HepG2 (cell line): ENCODE measurements at regions not wholly inside any gene's neighbourhood (a gene's known extent, or its start where the extent isn't known, plus 50 kb on each side); places are given as distances from the start of the nearest gene placed in this dataset.

Experiments used
- ATAC-seq: fragments of 200-7000 bp; cut with Tn5 transposase; 3 replicates; pipeline ENCODE4 v1.9.1; 2020; ENCODE audit warnings: mild to moderate bottlenecking, moderate library complexity
- BruUV-seq: library from RNA; stranded (reverse); fragments of 400-500 nt; replicated peaks from 2 replicates; lab custom pipeline; 2021; lab: Mats Ljungman, UMichigan
- CTCF ChIA-PET: fragments of 300-600 bp; formaldehyde crosslinking; extraction: SDS; loops from one replicate; lab custom pipeline; 2021; ENCODE audit warnings: low total read pairs, inconsistent platforms, low intra/inter-chr PET ratio; lab: Yijun Ruan, JAX
- POLR2A ChIA-PET: fragments of 350-600 bp; sonication (Branson Sonifier 250); formaldehyde crosslinking; loops from one replicate; lab custom pipeline; 2020; ENCODE audit warnings: antibody characterized with exemption, inconsistent platforms; lab: Yijun Ruan, JAX
- DNase-seq: peaks from one replicate; pipeline ENCODE4 v3.0.0-alpha.2; 2015; ENCODE audit warnings: low spot score
- FAIRE-seq: peaks from 3 replicates; lab custom pipeline; 2011; peaks lifted over from hg19 to GRCh38; lab: Jason Lieb, UNC
- H2AFZ ChIP-seq: one replicate; pipeline ENCODE4 v1.6.1; 2011; ENCODE audit warnings: low read length, inconsistent platforms
- H3K27ac ChIP-seq: fragments of 300-600 bp; 3 replicates; pipeline ENCODE4 v1.8.0; 2011; ENCODE audit warnings: mixed run types, mild to moderate bottlenecking, mixed read lengths, low read length, inconsistent platforms; ENCODE audit not compliant: insufficient read depth; ENCODE audit errors: extremely low read length
- H3K27me3 ChIP-seq, 2 experiments: fragments of 200-600 bp in 1 of 2; 2 replicates in 1 of 2; 3 replicates in 1 of 2; pipeline versions ENCODE4 v1.6.0 to v1.8.0; 2011; ENCODE audit warnings: low read length in 2 of 2, mild to moderate bottlenecking in 2 of 2, moderate library complexity in 2 of 2, inconsistent platforms in 1 of 2; ENCODE audit not compliant: insufficient read depth in 2 of 2, control insufficient read depth in 1 of 2
- H3K36me3 ChIP-seq, 2 experiments: fragments of 200-600 bp in 1 of 2; replicated peaks in 1 of 2; 2 replicates in 1 of 2; 3 replicates in 1 of 2; pipeline versions ENCODE4 v1.5.1 to v1.8.0; 2011; ENCODE audit warnings: low read length in 2 of 2, inconsistent platforms in 1 of 2; ENCODE audit not compliant: insufficient read depth in 2 of 2, control insufficient read depth in 1 of 2
- H3K4me1 ChIP-seq: 2 replicates; pipeline ENCODE4 v1.5.1; 2012; ENCODE audit warnings: low read length, inconsistent platforms; ENCODE audit not compliant: insufficient read depth
- H3K4me2 ChIP-seq: 2 replicates; pipeline ENCODE4 v1.6.0; 2011; ENCODE audit warnings: low read depth, low read length, inconsistent platforms
- H3K4me3 ChIP-seq, 3 experiments: fragments of 200-600 bp in 1 of 3; sonication (generic), shearing (Covaris generic) in 1 of 3; replicated peaks in 1 of 3; 2 replicates each; pipeline ENCODE4 v1.5.1; 2011 to 2016; ENCODE audit warnings: low read length in 3 of 3, inconsistent platforms in 2 of 3, low read depth in 2 of 3, mild to moderate bottlenecking in 2 of 3, control low read depth in 1 of 3, mixed read lengths in 1 of 3; ENCODE audit not compliant: insufficient read depth in 1 of 3
- H3K79me2 ChIP-seq: one replicate; pipeline ENCODE4 v1.6.1; 2011; ENCODE audit warnings: low read length, inconsistent platforms; ENCODE audit not compliant: insufficient read depth
- H3K9ac ChIP-seq: 2 replicates; pipeline ENCODE4 v1.6.0; 2011; ENCODE audit warnings: mild to moderate bottlenecking, low read depth, low read length, inconsistent platforms; ENCODE audit not compliant: insufficient read depth
- H3K9me3 ChIP-seq: 2 replicates; pipeline ENCODE4 v1.5.1; 2012; ENCODE audit warnings: mild to moderate bottlenecking, low read length
- H4K20me1 ChIP-seq: 2 replicates; pipeline ENCODE4 v1.6.0; 2011; ENCODE audit warnings: inconsistent platforms, mild to moderate bottlenecking, low read length, moderate library complexity; ENCODE audit not compliant: insufficient read depth
- ETV5 ChIP-seq: IDR thresholded peaks from 2 replicates; pipeline ENCODE4 v1.6.1; 2018; ENCODE audit warnings: missing biosample characterization, missing genetic modification reagents, inconsistent platforms, borderline replicate concordance
- JDP2 ChIP-seq: sonication (generic); formaldehyde crosslinking; IDR thresholded peaks from 2 replicates; pipeline ENCODE4 v1.8.1; 2022; ENCODE audit warnings: missing genetic modification reagents, borderline replicate concordance
- KAT8 ChIP-seq: IDR thresholded peaks from 2 replicates; pipeline ENCODE4 v1.6.1; 2016; ENCODE audit warnings: missing genetic modification reagents, missing compliant biosample characterization
- PRMT3 ChIP-seq: sonication (generic); formaldehyde crosslinking; IDR thresholded peaks from 2 replicates; pipeline ENCODE4 v1.8.1; 2022; ENCODE audit warnings: low read depth, mild to moderate bottlenecking, moderate library complexity, missing genetic modification reagents, borderline replicate concordance
- REPIN1 ChIP-seq: sonication (generic); formaldehyde crosslinking; IDR thresholded peaks from 2 replicates; pipeline ENCODE4 v1.8.0; 2022; ENCODE audit warnings: missing genetic modification reagents, low read depth, mild to moderate bottlenecking, borderline replicate concordance
- REXO4 ChIP-seq: sonication (generic); formaldehyde crosslinking; IDR thresholded peaks from 2 replicates; pipeline ENCODE4 v1.8.0; 2022; ENCODE audit warnings: missing genetic modification reagents, mild to moderate bottlenecking, borderline replicate concordance
- SRY ChIP-seq: sonication (generic); formaldehyde crosslinking; IDR thresholded peaks from 2 replicates; pipeline ENCODE4 v1.8.0; 2022; ENCODE audit warnings: mild to moderate bottlenecking, missing genetic modification reagents
- TBL1XR1 ChIP-seq: fragments of 150-350 bp; IDR thresholded peaks from 2 replicates; pipeline ENCODE4 v1.6.1; 2014; ENCODE audit warnings: borderline replicate concordance, low read length; ENCODE audit not compliant: partially characterized antibody
- TCF12 ChIP-seq, 2 experiments: fragments of 450-650 bp in 1 of 2; sonication (generic) in 1 of 2; formaldehyde crosslinking in 1 of 2; IDR thresholded peaks; 2 replicates each; pipeline versions ENCODE4 v1.6.1 to v1.8.0; 2017 to 2022; ENCODE audit warnings: antibody characterized with exemption in 1 of 2, mild to moderate bottlenecking in 1 of 2, missing genetic modification reagents in 1 of 2, moderate library complexity in 1 of 2
- THAP11 ChIP-seq: IDR thresholded peaks from 2 replicates; pipeline ENCODE4 v1.6.1; 2016; ENCODE audit warnings: missing biosample characterization, missing genetic modification reagents
- XRCC5 ChIP-seq: fragments of 200-400 bp; formaldehyde crosslinking; optimal IDR thresholded peaks from 2 replicates; pipeline ENCODE3; 2017; ENCODE audit warnings: mild to moderate bottlenecking, low read length
- ZBTB8A ChIP-seq: sonication (generic); formaldehyde crosslinking; IDR thresholded peaks from 2 replicates; pipeline ENCODE4 v1.4.0; 2020; ENCODE audit warnings: mild to moderate bottlenecking, low read depth, missing genetic modification reagents, borderline replicate concordance
- ZNF101 ChIP-seq: sonication (generic); formaldehyde crosslinking; IDR thresholded peaks from 2 replicates; pipeline ENCODE4 v1.4.0; 2020; ENCODE audit warnings: mild to moderate bottlenecking, low read depth, missing genetic modification reagents, borderline replicate concordance
- ZNF326 ChIP-seq: sonication (generic); formaldehyde crosslinking; IDR thresholded peaks from 2 replicates; pipeline ENCODE4 v1.4.0; 2020; ENCODE audit warnings: missing genetic modification reagents, borderline replicate concordance
- ZNF333 ChIP-seq: sonication (generic); formaldehyde crosslinking; IDR thresholded peaks from 2 replicates; pipeline ENCODE4 v1.4.0; 2020; ENCODE audit warnings: mild to moderate bottlenecking, missing genetic modification reagents, borderline replicate concordance
- ZNF879 ChIP-seq: sonication (generic); formaldehyde crosslinking; IDR thresholded peaks from 2 replicates; pipeline ENCODE4 v1.8.1; 2023; ENCODE audit warnings: missing genetic modification reagents
- WGBS: methylation state at CpG from one replicate; pipeline ENCODE4 v1.1.6; 2017; ENCODE audit warnings: low lambda C conversion rate; 5-methylcytosine and 5-hydroxymethylcytosine counted together
- in situ Hi-C: cut with HindIII; loops from 2 replicates; pipeline ENCODE4 v1.10.0; 2017; ENCODE audit warnings: low pct_unique_long_range_greater_than_20kb; ENCODE audit not compliant: extremely low pct_ligation_motif_present
- intact Hi-C: fragments of 100-400 bp; cut with micrococcal nuclease; formaldehyde crosslinking; loops from one replicate; pipeline ENCODE4 v1.10.0; 2022; ENCODE audit not compliant: unreplicated experiment
- TF ChIP-seq, protein P1 (sequence below): sonication (generic); formaldehyde crosslinking; IDR thresholded peaks from 2 replicates; pipeline ENCODE4 v1.5.1; 2020; ENCODE audit warnings: mild to moderate bottlenecking, missing genetic modification reagents, moderate library complexity
- TF ChIP-seq, protein P2 (sequence below): IDR thresholded peaks from 2 replicates; pipeline ENCODE4 v1.6.1; 2016; ENCODE audit warnings: low read depth, control low read depth
- TF ChIP-seq, protein P3 (sequence below): sonication (generic); formaldehyde crosslinking; IDR thresholded peaks from 2 replicates; pipeline ENCODE4 v1.4.0; 2020; ENCODE audit warnings: missing genetic modification reagents
- TF ChIP-seq, protein P4 (sequence below): sonication (generic); formaldehyde crosslinking; IDR thresholded peaks from 2 replicates; pipeline ENCODE4 v1.4.0; 2020; ENCODE audit warnings: mild to moderate bottlenecking, missing genetic modification reagents

DNA sequence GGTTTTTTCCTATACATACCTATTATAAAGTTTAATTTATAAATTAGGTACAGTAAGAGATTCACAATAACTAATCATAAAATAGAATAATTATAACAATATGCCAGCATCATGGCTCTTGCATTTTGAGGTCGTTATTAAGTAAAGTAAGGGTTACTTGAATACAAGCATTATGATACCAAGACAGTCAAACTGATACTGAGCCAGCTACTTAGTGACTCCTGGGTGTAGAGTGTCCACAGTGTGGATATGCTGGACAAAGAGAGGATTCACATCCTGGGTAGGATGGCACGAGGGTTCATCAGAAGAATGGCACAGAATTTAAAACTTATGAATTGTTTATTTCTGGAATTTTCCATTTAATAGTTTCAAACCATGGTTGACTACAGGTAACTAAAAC lies 157.2 kb upstream of the IL12A start (continued):
- no peak for TF ChIP-seq ZNF333 (CRISPR knock-in tag)
- TF ChIP-seq, protein P1, sequence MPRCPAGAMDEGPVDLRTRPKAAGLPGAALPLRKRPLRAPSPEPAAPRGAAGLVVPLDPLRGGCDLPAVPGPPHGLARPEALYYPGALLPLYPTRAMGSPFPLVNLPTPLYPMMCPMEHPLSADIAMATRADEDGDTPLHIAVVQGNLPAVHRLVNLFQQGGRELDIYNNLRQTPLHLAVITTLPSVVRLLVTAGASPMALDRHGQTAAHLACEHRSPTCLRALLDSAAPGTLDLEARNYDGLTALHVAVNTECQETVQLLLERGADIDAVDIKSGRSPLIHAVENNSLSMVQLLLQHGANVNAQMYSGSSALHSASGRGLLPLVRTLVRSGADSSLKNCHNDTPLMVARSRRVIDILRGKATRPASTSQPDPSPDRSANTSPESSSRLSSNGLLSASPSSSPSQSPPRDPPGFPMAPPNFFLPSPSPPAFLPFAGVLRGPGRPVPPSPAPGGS (CRISPR knock-in tag) = no peak
- TF ChIP-seq, all 625 proteins: peak for 0

DNA sequence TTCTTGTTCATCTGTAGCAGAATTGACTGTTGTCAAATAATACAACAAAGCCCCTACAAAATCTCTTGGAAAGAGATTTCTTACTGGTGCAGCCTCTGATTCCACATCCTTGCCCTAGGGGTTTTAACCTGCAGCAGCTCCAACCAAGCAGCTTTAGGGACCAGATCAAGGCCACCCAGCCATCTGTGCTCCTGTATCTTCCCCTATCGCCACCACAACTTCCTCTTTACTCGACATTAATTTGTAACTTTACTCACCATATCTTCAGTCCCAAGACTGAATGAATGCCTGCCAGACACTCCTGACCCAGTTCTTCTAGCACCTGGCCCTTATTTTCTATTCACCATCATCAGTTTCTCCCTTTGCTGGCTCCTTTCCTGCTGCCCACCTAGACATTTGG lies 156.6 kb upstream of the IL12A start:
- WGBS = 43% methylated on average over 2 of the region's 2 CpGs
- Histone ChIP-seq H3K4me1 (no peaks in the 10 kb centered on the region), H3K4me3 (no peak overlapping the region), H3K9me3 (no peaks in the 10 kb centered on the region), H3K27me3 (no peaks in the 10 kb centered on the region), H3K79me2 (no peaks in the 10 kb centered on the region), H4K20me1 (no peaks in the 10 kb centered on the region), H3K4me2 (no peak overlapping the region), H2AFZ (no peak overlapping the region), H3K9ac (no peak overlapping the region), H3K27ac (no peak overlapping the region), H3K36me3 (no peaks in the 10 kb centered on the region)
- POLR2A ChIA-PET = no interaction called here
- ATAC-seq (no peak), DNase-seq (no peak), FAIRE-seq (no peak)
- no TSS peak for BruUV-seq
- CTCF ChIA-PET = no interaction called here
- TF ChIP-seq, protein P2, sequence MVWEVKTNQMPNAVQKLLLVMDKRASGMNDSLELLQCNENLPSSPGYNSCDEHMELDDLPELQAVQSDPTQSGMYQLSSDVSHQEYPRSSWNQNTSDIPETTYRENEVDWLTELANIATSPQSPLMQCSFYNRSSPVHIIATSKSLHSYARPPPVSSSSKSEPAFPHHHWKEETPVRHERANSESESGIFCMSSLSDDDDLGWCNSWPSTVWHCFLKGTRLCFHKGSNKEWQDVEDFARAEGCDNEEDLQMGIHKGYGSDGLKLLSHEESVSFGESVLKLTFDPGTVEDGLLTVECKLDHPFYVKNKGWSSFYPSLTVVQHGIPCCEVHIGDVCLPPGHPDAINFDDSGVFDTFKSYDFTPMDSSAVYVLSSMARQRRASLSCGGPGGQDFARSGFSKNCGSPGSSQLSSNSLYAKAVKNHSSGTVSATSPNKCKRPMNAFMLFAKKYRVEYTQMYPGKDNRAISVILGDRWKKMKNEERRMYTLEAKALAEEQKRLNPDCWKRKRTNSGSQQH (CRISPR knock-in tag) = no peak
- TF ChIP-seq ZBTB8A = no peak
- no peak for TF ChIP-seq ZNF101 (CRISPR knock-in tag)
- no peak for TF ChIP-seq JDP2
- TF ChIP-seq TCF12 (IDR thresholded peaks at IDR 0.05) = no peak
- TF ChIP-seq TCF12 (CRISPR knock-in tag; IDR thresholded peaks at IDR 0.05) = no peak
- TF ChIP-seq, protein P3, sequence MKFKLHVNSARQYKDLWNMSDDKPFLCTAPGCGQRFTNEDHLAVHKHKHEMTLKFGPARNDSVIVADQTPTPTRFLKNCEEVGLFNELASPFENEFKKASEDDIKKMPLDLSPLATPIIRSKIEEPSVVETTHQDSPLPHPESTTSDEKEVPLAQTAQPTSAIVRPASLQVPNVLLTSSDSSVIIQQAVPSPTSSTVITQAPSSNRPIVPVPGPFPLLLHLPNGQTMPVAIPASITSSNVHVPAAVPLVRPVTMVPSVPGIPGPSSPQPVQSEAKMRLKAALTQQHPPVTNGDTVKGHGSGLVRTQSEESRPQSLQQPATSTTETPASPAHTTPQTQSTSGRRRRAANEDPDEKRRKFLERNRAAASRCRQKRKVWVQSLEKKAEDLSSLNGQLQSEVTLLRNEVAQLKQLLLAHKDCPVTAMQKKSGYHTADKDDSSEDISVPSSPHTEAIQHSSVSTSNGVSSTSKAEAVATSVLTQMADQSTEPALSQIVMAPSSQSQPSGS (CRISPR knock-in tag) = no peak
- TF ChIP-seq THAP11 (CRISPR knock-in tag) = no peak
- TF ChIP-seq, protein P4, sequence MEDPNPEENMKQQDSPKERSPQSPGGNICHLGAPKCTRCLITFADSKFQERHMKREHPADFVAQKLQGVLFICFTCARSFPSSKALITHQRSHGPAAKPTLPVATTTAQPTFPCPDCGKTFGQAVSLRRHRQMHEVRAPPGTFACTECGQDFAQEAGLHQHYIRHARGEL (CRISPR knock-in tag) = no peak
- no peak for TF ChIP-seq XRCC5
- TF ChIP-seq SRY (CRISPR knock-in tag) = no peak
- no peak for TF ChIP-seq REXO4 (CRISPR knock-in tag)
- TF ChIP-seq TBL1XR1 = no peak
- TF ChIP-seq ZNF879 (CRISPR knock-in tag) = no peak
- TF ChIP-seq KAT8 = no peak
- TF ChIP-seq ETV5 (CRISPR knock-in tag) = no peak
- TF ChIP-seq PRMT3 (CRISPR knock-in tag) = no peak
- no peak for TF ChIP-seq REPIN1 (CRISPR knock-in tag)
- TF ChIP-seq ZNF326 (CRISPR knock-in tag) = no peak
- in situ Hi-C loops = no loop called here
- intact Hi-C loops = no loop called here
